ENCODE measurements at regions not wholly inside any gene's neighbourhood (a gene's known extent, or its start where the extent isn't known, plus 50 kb on each side); places are given as distances from the start of the nearest gene placed in this dataset.

DNA sequence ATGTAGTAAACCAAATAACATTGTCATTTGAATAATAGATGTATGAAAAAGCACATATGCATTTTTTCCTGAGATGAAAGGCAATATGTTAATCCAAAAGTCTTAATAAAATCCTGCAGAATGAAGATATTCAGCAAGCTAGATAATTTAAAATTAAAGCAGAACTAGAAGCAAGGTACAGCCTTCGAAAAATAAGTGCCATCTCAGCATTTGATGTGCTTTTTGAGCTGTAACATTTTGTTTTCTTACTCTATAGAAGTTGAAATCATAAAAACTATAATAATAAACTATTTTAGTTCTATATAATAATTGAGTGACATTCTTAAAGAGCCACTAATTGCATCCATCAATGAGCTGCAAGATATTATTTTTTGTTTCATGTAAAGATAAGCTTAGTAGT is 410.4 kb upstream of the TRAM1L1 start:
- Mint-ChIP-seq H3K27ac (no peak overlapping the region), H3K4me3 (no peak overlapping the region), H3K27me3 (ENCODE audit: low read depth in 2 of 2) (no peaks in the 10 kb centered on the region), H3K36me3 (no peaks in the 10 kb centered on the region), H3K9me3 (peaks cover 2 to 4% of the 10 kb centered on the region in 2 donors), H3K4me1 (no peaks in the 10 kb centered on the region)
- intact Hi-C loops (cut with micrococcal nuclease), result no loop called here
- H3K36me3 ChIP-seq (ENCODE audit: control insufficient read depth, insufficient read depth, low read length), result no peaks in the 10 kb centered on the region
- H3K27ac ChIP-seq (ENCODE audit: low read length), result no peak overlapping the region
- H3K4me1 ChIP-seq (ENCODE audit: control insufficient read depth, insufficient read depth, low read length), result no peaks in the 10 kb centered on the region
- no peak for ATAC-seq
- no peaks in the 10 kb centered on the region for H3K27me3 ChIP-seq (ENCODE audit: control insufficient read depth, insufficient read depth, low read length)
- H3K4me3 ChIP-seq (ENCODE audit: low read length), result no peak overlapping the region
- no peaks in the 10 kb centered on the region for H3K9me3 ChIP-seq (ENCODE audit: control insufficient read depth, insufficient read depth, low read length)
- 100% methylated on average over 1 of the region's 1 CpG for WGBS (ENCODE audit: insufficient coverage)
- no peak for DNase-seq
- TF ChIP-seq, protein P1, sequence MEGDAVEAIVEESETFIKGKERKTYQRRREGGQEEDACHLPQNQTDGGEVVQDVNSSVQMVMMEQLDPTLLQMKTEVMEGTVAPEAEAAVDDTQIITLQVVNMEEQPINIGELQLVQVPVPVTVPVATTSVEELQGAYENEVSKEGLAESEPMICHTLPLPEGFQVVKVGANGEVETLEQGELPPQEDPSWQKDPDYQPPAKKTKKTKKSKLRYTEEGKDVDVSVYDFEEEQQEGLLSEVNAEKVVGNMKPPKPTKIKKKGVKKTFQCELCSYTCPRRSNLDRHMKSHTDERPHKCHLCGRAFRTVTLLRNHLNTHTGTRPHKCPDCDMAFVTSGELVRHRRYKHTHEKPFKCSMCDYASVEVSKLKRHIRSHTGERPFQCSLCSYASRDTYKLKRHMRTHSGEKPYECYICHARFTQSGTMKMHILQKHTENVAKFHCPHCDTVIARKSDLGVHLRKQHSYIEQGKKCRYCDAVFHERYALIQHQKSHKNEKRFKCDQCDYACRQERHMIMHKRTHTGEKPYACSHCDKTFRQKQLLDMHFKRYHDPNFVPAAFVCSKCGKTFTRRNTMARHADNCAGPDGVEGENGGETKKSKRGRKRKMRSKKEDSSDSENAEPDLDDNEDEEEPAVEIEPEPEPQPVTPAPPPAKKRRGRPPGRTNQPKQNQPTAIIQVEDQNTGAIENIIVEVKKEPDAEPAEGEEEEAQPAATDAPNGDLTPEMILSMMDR (IDR thresholded peaks at IDR 0.05), result no peak

DNA sequence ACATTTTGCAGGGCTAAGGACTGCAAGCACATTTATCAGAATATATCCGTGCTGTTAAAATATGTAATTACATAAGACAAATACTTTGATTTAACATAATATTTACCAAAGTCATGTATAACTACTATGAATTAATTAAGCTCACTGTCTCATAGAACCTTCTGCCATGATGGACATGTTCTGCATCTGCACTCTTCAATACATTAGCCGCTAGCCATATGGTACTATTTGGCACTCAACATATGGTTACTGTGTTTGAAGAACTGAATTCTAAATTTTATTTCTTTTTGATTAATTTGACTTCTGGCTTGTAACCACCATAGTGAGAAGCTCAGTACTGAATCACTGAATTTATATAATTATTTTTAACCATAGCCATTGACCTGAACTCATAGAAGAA is 427.0 kb upstream of the TRAM1L1 start:
- TF ChIP-seq, protein P1 (IDR thresholded peaks at IDR 0.05), result no peak
- H3K27ac ChIP-seq (ENCODE audit: low read length), result no peak overlapping the region

GRCh38 chr4:117514391-117515175 is 429.2 kb upstream of the TRAM1L1 start:
- TF ChIP-seq, protein P1 (IDR thresholded peaks at IDR 0.05), result no peak
- Histone ChIP-seq H3K4me3 (ENCODE audit: low read length) (no peak overlapping the region), H3K36me3 (ENCODE audit: control insufficient read depth, insufficient read depth, low read length) (no peaks in the 10 kb centered on the region), H3K4me1 (ENCODE audit: control insufficient read depth, insufficient read depth, low read length) (no peaks in the 10 kb centered on the region), H3K27me3 (ENCODE audit: control insufficient read depth, insufficient read depth, low read length) (no peaks in the 10 kb centered on the region), H3K9me3 (ENCODE audit: control insufficient read depth, insufficient read depth, low read length) (no peaks in the 10 kb centered on the region), H3K27ac (ENCODE audit: low read length) (no peak overlapping the region)
- Mint-ChIP-seq H3K4me1 (no peaks in the 10 kb centered on the region), H3K27me3 (ENCODE audit: low read depth in 2 of 2) (no peaks in the 10 kb centered on the region), H3K36me3 (peaks cover 8% of the 10 kb centered on the region), H3K4me3 (no peak overlapping the region), H3K9me3 (peaks cover 11 to 16% of the 10 kb centered on the region in 2 donors), H3K27ac (no peak overlapping the region)
- ATAC-seq, result no peak
- no peak for DNase-seq
- intact Hi-C loops (cut with micrococcal nuclease), result no loop called here

More for the DNA sequence above, 427.0 kb upstream of the TRAM1L1 start:
- intact Hi-C loops (cut with micrococcal nuclease), result no loop called here
- ATAC-seq (no peak), DNase-seq (no peak)
- no peak overlapping the region for H3K4me3 ChIP-seq (ENCODE audit: low read length)
- no peaks in the 10 kb centered on the region for H3K9me3 ChIP-seq (ENCODE audit: control insufficient read depth, insufficient read depth, low read length)
- H3K27me3 Mint-ChIP-seq (ENCODE audit: low read depth in 2 of 2), result no peaks in the 10 kb centered on the region
- WGBS (ENCODE audit: insufficient coverage), result no CpG with 5 or more reads among the region's 2 CpGs
- H3K36me3 Mint-ChIP-seq, result no peaks in the 10 kb centered on the region
- no peaks in the 10 kb centered on the region for H3K4me1 Mint-ChIP-seq
- H3K4me3 Mint-ChIP-seq, result no peak overlapping the region
- no peaks in the 10 kb centered on the region for H3K36me3 ChIP-seq (ENCODE audit: control insufficient read depth, insufficient read depth, low read length)
- H3K27ac Mint-ChIP-seq, result no peak overlapping the region
- H3K4me1 ChIP-seq (ENCODE audit: control insufficient read depth, insufficient read depth, low read length), result no peaks in the 10 kb centered on the region
- peaks cover 5 to 8% of the 10 kb centered on the region in 2 donors for H3K9me3 Mint-ChIP-seq
- H3K27me3 ChIP-seq (ENCODE audit: control insufficient read depth, insufficient read depth, low read length), result no peaks in the 10 kb centered on the region

DNA sequence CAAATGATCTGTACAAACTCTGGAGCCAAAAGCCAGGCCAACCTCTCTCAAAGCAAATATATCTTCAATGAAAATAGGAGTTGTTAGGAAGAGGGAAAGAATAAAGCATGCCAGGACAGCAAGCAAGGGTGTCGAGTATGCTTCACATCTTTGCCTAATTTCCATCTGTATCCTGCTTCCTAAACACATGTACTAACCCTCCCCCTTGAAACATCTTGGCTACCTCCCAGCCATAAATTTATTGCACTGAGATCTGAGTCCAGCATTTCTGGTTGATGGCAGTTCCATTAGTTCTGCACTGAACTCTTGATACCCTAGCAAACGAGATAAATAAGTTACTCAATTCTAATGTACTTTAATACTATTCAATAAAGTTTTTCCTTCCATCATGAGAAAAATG is 430.5 kb upstream of the TRAM1L1 start:
- intact Hi-C loops (cut with micrococcal nuclease), result no loop called here
- no peaks in the 10 kb centered on the region for H3K4me1 Mint-ChIP-seq
- 47% methylated on average over 2 of the region's 2 CpGs for WGBS (ENCODE audit: insufficient coverage)

More for the DNA sequence above, 430.5 kb upstream of the TRAM1L1 start:
- no peak overlapping the region for H3K4me3 ChIP-seq (ENCODE audit: low read length)
- ATAC-seq (no peak), DNase-seq (no peak)
- H3K36me3 ChIP-seq (ENCODE audit: control insufficient read depth, insufficient read depth, low read length), result no peaks in the 10 kb centered on the region
- Mint-ChIP-seq H3K4me3 (no peak overlapping the region), H3K27ac (no peak overlapping the region), H3K9me3 (peaks cover 19 to 20% of the 10 kb centered on the region in 2 donors), H3K27me3 (ENCODE audit: low read depth in 2 of 2) (no peaks in the 10 kb centered on the region), H3K36me3 (peaks cover 9% of the 10 kb centered on the region)
- H3K27ac ChIP-seq (ENCODE audit: low read length), result no peak overlapping the region
- H3K9me3 ChIP-seq (ENCODE audit: control insufficient read depth, insufficient read depth, low read length), result no peaks in the 10 kb centered on the region
- no peaks in the 10 kb centered on the region for H3K27me3 ChIP-seq (ENCODE audit: control insufficient read depth, insufficient read depth, low read length)
- TF ChIP-seq, protein P1 (IDR thresholded peaks at IDR 0.05), result no peak
- H3K4me1 ChIP-seq (ENCODE audit: control insufficient read depth, insufficient read depth, low read length), result no peaks in the 10 kb centered on the region

All from natural killer cell (primary cell).